Breast epithelium (tissue), 3 donors: ENCODE measurements at regions not wholly inside any gene's neighbourhood (a gene's known extent, or its start where the extent isn't known, plus 50 kb on each side); places are given as distances from the start of the nearest gene placed in this dataset.

Source experiments
- POLR2A ChIP-seq: fragments of 450-650 bp; IDR thresholded peaks from one replicate; pipeline ENCODE4 v1.6.1; 2016; ENCODE audit warnings: antibody characterized with exemption, mild to moderate bottlenecking, moderate library complexity
- TF ChIP-seq, protein P1 (sequence below), 3 donors: fragments of 450-650 bp; IDR thresholded peaks; one replicate each; pipeline ENCODE4 v1.5.1; 2016 to 2017; ENCODE audit warnings: antibody characterized with exemption in 3 of 3, mild to moderate bottlenecking in 3 of 3, moderate library complexity in 3 of 3

DNA sequence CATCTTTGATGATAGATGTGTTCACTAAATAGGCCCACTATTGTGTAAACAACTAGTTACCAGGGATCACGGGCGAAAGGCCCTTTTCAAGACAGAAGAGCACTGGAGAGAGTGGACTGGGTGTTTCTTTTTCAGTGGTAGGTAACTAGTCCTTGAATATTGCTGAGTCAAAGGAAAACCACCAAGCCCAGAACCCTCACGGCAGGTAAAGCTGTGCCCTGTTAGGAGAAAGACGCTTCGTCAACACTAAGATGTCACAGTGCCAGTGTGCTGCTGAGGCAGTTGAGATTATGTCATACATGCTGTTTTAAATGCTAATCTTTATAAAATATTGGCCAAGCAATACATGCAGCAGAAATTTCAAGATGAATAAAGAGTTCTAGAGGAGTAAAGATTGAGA lies 578.6 kb downstream of the PYDC2 start:
- TF ChIP-seq, protein P1, sequence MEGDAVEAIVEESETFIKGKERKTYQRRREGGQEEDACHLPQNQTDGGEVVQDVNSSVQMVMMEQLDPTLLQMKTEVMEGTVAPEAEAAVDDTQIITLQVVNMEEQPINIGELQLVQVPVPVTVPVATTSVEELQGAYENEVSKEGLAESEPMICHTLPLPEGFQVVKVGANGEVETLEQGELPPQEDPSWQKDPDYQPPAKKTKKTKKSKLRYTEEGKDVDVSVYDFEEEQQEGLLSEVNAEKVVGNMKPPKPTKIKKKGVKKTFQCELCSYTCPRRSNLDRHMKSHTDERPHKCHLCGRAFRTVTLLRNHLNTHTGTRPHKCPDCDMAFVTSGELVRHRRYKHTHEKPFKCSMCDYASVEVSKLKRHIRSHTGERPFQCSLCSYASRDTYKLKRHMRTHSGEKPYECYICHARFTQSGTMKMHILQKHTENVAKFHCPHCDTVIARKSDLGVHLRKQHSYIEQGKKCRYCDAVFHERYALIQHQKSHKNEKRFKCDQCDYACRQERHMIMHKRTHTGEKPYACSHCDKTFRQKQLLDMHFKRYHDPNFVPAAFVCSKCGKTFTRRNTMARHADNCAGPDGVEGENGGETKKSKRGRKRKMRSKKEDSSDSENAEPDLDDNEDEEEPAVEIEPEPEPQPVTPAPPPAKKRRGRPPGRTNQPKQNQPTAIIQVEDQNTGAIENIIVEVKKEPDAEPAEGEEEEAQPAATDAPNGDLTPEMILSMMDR (IDR thresholded peaks at IDR 0.05), result no peak
- no peak for TF ChIP-seq POLR2A
